ENCODE measurements at regions not wholly inside any gene's neighbourhood (a gene's known extent, or its start where the extent isn't known, plus 50 kb on each side); places are given as distances from the start of the nearest gene placed in this dataset.

DNA sequence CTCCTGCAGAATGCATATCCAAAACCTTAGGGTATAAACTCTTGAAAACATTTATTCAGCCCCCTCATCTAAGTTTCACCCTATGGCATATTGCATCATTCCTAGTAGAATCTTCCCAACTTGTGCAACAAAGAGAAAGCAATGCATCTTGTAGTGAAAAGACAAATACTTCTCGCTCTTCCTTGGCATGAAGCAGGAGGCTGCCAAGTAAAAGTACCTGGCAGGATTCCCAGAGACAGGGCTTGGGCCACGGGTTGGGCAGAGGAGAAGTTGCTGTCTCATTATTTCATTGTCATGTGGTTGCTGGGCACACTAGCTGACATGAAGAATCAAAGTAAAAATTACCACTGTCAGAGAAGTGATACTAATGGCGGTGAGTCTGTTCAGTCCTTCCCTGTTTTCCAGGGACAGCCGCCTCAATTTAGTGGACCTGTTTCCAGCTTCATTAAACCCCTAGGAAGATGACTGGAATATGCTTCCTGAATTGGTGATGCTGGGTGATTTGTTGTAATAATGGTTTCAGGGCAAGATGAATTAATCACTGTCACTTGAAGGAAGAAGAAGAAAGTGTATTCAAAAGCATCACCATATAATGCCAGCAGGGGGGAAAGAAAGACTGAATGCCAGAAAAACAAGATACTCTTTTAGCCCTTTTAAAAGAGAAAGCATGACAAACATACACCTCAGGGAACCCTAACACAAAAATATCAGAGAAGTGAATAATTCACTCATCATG, 380.5 kb upstream of the IGFBP7 start:
- TF ChIP-seq, protein P1, sequence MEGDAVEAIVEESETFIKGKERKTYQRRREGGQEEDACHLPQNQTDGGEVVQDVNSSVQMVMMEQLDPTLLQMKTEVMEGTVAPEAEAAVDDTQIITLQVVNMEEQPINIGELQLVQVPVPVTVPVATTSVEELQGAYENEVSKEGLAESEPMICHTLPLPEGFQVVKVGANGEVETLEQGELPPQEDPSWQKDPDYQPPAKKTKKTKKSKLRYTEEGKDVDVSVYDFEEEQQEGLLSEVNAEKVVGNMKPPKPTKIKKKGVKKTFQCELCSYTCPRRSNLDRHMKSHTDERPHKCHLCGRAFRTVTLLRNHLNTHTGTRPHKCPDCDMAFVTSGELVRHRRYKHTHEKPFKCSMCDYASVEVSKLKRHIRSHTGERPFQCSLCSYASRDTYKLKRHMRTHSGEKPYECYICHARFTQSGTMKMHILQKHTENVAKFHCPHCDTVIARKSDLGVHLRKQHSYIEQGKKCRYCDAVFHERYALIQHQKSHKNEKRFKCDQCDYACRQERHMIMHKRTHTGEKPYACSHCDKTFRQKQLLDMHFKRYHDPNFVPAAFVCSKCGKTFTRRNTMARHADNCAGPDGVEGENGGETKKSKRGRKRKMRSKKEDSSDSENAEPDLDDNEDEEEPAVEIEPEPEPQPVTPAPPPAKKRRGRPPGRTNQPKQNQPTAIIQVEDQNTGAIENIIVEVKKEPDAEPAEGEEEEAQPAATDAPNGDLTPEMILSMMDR (IDR thresholded peaks at IDR 0.05), result no peak
- TF ChIP-seq POLR2A (IDR thresholded peaks at IDR 0.05), result no peak
